GM18517 (cell line): ENCODE measurements at regions not wholly inside any gene's neighbourhood (a gene's known extent, or its start where the extent isn't known, plus 50 kb on each side); places are given as distances from the start of the nearest gene placed in this dataset.
"Not testable (repeated sequence)": the region's sequence is repeated elsewhere in the genome, so short reads cannot be mapped to it uniquely, and the experiment has no call there.

Source experiments
- ATAC-seq: cut with Tn5 transposase; IDR thresholded peaks from one replicate; pipeline ENCODE4 v1.9.1; 2021; ENCODE audit warnings: mild to moderate bottlenecking, moderate library complexity; ENCODE audit not compliant: unreplicated experiment

DNA sequence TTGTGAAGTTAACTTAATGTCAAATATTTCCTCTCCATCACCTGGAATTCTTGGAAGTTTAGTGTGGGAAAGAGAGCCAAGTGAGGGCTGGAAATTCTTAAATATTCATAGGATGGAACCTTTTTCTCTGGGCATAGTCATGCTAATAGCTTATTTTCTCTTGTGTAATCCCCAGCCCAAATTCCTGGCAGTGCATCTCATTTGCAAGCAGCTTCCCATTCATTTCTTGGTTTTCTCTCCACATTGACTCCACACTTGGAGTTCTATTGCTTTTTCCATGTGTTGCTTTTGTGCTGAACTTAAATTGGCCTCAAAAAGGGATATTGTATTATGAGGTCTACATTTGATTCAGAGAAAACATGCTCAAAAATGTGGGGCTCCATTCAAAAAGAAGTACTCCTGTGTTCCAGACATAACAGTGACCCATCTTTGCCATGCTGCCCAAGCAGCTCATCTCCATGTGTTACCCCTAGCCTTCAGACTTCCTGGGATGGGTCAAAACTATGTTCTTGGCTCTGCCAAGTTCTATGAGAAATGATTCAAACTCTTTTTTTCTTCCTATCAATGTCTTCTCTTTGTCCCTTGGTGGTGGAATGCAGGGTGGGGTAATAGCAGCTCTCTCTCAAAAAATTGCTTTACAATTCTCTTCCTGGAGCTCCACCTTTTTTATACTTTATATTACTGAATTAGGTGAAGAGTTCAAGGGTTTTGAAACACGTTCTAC lies 2471.5 kb downstream of the PCDH9 start:
- no peak for ATAC-seq

DNA sequence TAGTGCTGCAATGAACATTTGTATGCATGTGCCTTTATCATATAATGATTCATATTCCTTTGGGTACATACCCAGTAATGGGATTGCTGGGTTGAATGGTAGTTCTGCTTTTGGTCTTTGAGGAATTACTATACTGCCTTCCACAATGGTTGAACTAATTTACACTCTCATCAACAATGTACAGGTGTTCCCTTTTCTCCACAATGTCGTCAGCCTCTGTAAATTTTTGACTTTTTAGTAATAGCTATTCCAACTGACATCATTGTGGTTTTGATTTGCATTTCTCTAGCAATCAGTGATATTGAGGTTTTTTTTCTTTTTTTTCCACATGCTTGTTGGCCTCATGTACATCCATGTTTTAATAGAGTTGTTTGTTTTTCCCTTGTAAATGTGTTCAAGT lies 2473.5 kb downstream of the PCDH9 start:
- no peak for ATAC-seq

DNA sequence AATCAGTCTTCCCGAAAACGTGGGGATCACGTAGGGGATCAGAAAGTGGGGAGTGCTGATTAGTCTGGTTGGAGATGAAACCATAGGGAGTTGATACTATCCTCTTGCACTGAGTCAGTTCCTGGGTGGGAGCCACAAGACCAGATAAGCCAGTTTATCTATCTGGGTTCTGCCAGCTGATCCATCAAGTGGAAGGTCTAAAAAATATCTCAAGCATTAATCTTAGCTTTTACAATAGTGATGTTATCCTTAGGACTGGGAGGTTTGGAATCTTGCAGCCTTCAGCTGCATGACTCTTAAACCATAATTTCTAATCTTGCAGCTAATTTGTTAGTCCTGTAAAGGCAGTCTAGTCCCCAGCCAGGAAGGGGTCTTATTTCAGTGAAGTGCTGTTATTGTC lies 2474.2 kb downstream of the PCDH9 start:
- ATAC-seq = no peak

DNA sequence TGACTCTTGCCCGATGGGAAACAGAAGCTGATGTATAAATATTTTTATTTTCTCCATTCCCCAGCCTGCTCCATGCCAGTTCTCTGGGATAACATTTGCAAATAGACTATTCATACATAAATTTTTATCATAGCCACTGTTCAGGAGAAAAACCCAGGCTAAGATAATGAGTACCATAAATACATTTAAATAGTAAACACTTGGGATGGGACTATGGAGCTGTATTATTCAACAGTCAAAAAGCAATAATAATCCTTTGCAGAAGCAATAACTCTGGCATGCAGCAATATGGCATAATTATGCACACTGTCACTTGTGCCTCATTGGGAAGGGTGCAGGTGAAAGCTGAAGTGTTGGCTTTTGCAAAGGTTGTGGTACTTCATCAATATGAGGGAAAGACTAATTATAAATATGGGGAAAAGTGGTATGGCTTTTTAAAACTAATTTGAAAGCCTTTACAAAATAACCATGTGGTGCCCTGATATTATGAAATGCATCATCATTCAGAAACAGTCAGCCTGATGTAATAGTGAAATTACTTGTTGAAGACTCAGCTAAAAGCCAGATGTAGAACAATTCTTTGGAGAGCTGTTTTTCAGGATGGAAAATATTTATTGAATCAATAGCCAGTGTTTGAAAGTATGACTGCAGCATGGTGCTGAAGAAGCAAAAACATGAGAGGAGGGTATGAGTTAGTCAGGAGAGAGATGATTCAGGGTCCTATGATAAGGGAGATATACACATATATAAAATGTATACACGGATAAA lies 2476.7 kb downstream of the PCDH9 start:
- no peak for ATAC-seq

DNA sequence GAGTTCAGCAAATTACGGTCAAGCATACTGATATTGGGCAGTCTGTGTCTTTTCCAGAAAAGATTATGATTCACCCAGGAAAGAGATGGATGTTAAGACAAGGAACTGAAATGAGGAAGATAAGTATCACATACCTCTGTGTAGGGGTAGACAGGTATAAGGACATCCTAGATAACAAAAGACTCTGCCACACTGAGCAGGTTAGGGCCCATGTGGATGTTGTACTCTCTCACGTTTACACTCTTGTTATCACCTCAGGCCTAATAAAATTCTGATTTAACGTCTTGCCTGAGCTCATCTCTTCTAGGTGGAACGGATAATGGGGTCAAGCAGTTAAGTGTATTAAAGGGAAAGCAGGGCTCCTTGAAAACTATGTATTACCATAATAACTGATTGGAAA lies 2480.8 kb downstream of the PCDH9 start:
- no peak for ATAC-seq

DNA sequence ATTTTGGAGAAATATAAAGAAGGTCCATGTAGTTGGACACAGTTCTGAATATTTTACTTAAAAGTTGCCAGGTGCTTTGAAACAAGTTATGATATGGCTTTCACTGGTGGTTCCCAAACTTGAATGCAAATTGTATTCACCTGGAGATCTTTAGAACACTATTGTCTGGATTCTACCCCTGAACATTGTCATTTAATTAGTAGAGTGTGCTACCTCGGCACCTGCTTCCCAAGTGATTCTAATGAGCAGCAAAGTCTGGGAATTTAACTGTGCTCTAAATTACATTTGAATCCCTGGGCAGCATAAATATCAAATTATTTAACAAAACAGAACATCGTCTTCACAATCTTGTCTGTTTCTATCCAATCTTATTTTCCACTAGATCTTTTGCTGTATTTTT lies 2483.3 kb downstream of the PCDH9 start:
- ATAC-seq = no peak

DNA sequence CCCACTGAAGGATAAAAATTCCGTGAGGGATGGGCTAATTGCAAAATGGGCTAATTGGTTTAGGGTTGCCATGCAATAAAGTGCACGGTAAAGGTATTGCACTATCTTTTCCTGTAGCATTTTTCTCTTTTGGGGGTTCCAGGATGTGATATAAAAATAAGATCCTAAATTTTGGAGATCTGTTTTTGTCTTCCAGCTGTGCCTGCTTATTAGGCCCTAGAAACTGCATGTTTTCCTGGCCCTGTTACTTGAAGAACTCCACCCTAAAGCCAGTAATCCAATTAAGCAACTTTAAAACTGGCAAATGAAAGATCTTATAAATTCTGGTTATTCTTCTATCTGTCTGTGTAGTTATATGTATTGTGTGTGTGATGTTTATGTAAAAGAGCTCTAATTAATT lies 2489.6 kb downstream of the PCDH9 start:
- ATAC-seq = no peak

DNA sequence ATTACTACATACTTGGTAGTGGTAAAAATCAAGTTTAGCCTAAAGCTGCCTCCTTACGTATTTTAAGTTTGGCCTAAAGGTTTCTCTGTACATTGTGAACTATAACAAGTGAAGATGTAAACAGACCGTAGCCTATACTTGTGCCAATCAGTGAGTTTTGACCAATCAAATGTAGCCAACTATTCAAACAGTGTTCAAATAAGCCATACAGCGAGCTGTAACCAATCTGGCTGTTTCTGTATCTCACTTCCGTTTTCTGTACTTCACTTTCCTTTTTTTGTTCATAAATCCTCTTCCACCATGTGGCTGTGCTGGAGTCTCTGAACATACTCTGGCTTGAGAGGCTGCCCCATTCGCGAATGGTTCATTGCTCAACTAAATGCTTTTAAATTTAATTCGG lies 2504.6 kb downstream of the PCDH9 start:
- no peak for ATAC-seq

DNA sequence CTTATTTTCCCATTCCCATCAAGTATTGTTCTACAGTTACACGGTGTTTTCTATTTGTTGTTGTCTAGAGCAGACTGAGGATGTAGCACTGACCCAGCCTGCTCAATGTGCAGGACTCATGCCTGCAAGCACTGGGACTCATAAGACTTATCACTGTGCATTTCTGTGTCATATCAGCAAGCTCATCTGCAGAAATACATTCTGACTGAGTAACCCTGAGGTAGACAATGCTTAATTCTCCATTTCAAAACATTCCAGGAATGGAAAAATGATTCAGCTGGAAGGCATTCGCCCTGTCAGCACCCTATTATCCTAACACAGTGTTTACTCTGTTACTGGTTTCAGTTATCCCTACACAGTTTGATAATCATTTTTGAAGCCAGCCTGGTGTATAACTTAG lies 2506.4 kb downstream of the PCDH9 start:
- no peak for ATAC-seq

DNA sequence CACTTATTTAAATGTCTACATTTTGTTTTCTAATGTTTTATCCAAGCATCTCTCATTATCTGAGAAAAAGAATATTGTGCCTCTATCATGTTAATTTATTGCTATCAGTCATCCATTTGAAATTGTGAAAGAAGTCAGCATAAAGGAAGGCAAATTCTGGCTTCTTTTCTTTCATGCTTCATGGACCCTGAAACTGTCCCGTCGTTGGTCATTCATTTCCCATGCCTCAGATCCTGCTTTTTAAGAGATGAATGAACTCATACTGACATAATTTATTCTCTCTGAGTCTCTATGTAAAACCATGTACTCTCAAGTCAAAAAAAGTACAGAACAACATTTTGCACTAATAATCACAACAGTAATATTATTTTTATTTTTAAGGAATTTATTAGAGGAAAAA lies 2512.0 kb downstream of the PCDH9 start:
- ATAC-seq = no peak

DNA sequence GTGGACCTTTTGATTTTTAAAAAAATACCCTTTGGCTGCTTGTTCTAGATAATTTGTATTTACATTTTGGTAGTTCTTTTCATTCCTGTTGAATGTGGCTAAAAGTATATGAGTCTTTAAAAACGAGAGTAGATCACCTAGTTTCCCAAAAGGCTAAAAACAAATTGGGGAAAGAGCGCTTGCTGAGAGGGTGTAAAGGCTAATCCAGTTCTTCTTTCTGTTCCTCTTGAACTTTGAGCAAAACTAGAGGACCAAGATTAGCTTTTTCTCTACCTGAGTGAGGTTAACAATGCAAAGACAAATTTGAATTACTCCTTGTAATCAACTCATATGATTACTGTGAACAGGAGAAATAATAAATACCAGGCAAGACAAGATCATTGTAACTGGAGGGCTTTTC lies 2513.2 kb downstream of the PCDH9 start:
- ATAC-seq = no peak

DNA sequence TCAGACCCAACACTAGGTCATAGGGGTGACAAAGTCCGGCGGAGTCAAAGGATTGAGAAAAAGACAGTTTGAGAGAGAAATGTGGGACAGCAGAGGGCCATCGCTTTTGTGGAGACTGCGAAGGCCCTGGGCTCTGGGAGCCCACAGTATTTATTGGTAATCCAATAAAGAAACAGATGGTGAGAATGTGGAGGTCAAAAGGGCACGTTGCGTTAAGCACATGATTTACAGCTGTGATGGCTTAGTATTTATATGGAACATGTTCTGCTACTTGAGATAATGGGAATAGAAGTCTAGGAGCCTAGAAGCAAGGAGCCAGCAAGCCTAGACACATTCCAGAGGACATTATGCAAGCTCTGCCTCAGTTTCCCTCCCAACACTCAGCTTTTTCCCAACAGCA lies 2521.1 kb downstream of the PCDH9 start:
- no peak for ATAC-seq

DNA sequence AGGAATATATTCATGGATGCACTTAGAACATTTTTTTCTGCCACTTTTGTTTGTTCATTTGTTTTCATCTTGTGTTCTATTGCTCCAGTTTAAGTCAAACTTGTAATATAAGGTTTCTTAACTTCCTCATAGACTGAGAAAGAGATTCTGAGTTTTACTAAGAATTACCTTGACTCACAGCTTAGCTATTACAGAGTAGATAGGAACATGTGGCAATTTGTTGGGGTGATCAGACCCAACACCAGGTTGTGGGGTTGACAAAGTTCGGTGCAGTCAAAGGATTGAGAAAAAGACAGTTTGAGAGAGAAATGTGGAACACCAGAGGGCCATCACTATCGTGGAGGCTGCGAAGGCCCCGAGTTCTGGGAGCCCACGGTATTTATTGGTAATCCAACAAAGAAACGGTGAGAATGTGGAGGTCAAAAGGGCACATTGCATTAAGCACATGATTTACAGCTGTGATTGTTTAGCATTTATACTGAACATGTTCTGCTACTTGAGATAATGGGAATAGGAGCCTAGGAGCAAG lies 2526.0 kb downstream of the PCDH9 start:
- ATAC-seq = no peak

DNA sequence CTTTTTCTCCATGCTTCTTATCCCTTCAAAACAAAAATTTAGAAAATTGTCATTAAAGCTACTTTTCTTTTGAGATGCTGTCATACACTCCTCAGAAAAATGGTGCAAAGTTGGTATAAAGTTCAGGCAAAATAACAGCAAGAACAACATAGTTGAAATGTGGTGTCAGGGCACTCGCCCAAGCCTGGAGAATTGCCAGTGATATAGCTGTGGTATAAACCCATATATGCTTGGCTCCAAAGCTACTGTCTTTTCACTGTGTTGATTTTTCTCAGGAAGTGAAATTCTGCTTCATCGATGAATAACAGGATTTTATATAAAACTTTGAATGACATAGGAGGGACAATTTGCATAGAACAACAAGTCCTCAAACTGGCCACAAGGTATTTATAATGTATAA lies 2532.9 kb downstream of the PCDH9 start:
- no peak for ATAC-seq

DNA sequence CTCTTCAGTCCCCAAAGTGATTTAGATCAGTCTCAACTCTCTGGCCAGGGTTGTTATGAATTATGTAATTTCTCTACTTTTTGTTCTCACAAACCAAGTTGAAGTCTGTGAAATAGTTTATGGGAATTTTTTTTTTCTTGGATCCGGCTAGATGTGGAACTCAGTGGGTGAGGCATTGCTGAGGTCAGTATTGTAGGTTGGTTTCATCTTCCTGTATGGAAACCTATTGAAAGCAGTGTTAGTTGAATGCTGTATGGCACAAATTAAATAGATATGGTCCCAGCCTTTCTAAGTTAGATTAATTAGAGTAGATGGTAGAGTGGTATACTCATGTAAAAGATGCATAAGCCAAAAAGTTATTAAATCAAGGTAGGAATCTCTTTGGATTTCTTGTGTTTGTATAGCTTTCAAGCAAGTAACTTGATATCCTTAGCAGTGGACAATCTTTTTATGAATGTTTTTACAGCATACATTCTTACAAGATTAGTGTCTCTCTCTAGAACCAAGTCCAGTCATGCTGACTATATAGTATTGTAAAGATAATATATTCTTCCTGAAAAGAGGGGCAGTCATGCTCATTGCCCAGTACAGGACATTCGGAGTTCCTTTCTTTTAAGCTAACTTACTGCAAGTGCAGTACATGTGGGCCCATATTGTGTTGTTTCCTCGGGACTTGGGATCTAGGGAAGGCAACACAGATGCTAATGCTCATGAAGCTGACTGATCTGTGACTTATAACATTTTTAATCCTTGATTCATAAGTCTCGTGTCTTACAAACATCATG lies 2541.1 kb downstream of the PCDH9 start:
- ATAC-seq = no peak

DNA sequence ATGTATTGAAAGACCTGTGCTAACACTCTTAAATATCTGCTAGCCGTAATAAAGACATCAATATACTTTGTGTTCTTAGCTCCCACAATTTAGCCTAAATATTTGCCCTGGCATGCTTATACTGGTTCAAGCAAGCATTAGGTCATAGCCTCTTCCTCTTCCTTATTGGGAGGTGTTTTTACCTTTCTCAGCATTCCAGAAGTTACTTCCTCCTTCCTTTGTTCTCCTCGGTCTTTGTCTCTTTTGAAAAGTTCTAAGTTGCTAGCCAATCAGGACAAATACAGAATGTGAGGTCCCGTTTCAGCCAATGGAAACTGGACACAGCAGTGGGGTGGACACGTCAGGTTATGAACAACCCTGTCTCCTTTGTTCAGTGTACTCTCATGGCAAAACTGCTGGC lies 2543.6 kb downstream of the PCDH9 start:
- not testable (repeated sequence) for ATAC-seq

DNA sequence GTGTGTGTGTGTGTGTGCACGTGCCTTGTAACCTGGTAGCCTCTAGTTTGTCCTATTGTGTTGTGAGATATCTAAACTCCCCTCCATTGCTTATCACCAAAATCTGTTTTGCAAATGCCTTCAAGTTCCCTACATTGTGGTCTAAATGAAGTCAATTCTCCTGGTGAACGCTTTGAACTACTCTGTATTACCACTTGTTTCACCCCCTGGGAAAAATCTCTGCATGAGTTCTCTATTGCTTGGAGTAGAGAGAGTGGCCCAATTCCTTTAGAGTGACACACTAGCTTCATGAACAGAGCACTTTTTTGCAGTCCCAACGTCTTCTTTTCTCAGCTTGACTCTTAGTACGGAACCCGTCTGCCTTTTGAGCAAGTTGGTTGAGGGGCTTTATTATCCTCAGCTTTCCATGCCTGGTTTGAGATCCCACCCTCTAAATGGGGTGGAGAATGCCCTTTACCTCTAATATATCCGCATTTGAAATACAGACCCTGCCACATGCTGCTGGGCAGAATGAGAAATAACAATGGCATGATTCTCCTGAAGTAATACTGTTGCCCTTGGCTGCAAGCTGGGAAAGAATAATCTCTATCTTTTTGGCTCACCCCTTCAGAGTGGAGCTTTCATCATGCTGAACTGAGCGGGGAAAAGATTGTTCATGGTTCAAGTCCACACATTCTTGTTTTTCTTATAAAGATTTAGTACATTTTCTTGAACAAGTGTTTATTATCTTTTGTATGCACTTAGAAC lies 2545.3 kb downstream of the PCDH9 start:
- ATAC-seq = no peak

DNA sequence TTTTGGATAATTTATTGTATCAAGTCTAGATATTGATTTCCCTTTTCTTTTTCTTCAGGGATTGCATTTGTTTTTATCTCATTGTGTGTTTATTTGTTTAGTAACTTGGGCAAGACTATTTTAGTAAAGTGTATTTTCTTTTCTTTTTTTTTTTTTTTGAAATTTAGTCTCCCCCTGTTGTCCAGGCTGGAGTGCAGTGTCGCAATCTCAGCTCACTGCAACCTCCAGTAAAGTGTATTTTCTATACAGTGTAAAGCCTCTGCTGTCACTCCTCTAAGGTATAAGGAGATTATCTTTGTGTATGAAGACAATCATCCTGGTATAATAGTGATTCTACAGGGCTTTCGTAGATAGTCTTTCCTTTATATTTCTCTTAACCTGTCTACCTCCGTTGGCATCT lies 2546.0 kb downstream of the PCDH9 start:
- ATAC-seq = no peak

DNA sequence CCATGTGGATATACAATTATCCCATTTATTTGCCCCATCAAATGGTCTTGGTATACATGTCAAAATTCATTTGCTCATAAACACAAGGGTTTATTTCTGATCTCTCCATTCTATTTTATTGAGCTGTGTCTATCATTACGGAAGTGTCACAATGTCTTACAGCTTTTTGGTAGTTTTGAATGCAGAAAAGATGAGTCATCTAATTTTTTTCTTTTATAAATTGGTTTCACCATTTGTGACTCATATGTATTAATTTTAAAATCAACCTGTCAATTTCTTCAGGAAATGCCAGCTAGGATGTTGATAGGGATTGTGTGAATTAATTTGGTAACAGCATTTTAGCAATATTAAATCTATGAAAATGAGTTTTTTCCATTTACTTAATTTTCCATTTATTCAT lies 2549.4 kb downstream of the PCDH9 start:
- ATAC-seq = no peak

DNA sequence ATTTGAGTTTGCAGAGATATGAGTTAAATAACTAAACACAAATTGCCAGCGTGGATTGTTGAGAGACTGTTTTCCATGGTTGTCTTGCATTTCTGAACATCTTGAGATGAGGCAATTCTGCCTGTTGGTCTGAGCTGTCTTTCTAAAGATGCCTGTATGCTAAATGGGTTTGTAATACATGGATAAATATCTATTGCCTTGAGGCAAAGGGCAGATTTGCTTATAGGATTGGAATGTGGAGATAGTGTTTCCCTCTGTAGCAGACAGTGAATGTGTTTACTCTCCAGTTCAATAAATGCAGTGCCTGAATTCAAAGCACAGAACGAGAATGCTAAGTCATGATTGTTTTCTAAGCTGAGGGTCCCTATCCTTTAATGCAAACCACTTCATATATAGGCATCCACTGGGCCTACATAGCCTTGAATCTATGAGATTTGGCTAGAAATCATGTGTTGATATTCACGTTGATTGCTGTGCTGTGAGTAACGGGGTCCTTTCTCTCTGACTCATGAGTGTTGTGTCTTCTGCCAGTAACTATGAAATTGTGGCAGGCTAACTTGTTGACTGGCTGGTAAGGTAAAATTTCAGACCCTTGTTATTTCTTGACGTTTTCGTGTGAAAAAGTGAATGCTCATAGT lies 2554.8 kb downstream of the PCDH9 start:
- ATAC-seq = no peak
